T-helper 2 cell (primary cell): ENCODE measurements at regions not wholly inside any gene's neighbourhood (a gene's known extent, or its start where the extent isn't known, plus 50 kb on each side); places are given as distances from the start of the nearest gene placed in this dataset.

Experiments used
- DNase-seq, 5 experiments: peaks; one replicate each; pipeline versions ENCODE4 v3.0.0 to v3.0.0-alpha.2; 2012 to 2022

DNA sequence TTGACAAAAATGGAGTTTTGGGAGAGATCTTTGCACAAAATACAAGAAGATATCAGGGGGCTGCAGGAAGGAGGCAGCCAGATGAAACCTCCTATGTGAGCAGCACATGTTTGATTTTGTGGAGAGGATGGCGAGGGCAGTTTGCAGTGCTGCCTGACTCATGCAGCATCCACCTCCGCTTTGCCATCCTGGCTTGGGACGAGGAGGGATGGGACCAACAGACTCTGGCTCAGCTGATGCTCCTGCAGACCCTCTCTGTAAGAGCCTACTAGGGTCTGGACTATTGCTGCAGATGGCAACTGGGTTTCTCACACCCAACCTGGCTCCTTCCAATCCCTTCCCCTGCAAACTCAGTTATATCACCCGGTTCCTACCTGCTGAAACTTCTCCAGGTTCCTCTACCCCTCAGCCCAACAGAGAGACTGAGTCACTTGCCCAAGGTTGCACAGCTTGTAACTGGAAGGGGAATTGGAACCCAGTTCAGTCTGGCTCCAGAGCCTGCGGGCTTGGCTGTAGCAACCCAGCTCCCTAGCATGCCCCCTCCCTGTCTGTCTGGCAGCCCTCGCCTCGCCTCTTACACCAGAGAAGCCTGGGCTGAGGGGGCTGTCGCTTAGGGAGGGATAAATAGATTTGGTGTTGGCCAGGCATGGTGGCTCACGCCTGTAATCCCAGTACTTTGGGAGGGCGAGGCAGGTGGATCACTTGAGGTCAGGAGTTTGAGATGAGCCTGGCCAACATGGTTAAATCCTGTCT is 205.8 kb downstream of the PTPRU start:
- no peak for DNase-seq

DNA sequence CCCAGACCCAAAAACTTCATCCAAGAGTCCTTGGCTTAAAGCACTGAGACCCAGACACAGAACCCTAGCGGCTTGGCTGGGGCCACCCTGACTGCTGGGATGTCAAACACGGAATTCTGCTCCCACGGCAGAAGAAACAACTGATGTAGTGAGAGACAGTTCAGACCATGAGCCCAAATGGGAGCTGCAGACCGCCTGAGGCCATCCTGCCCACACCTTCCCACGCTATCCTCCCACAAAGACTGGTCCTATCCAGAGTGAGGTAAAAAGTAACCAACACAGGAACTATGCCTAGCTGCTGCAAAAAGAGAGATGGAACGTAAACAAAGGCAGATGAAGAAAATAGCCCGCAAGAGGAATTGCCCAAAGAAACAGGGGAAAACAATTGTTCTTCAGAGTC is 203.3 kb downstream of the PTPRU start:
- no peak for DNase-seq

DNA sequence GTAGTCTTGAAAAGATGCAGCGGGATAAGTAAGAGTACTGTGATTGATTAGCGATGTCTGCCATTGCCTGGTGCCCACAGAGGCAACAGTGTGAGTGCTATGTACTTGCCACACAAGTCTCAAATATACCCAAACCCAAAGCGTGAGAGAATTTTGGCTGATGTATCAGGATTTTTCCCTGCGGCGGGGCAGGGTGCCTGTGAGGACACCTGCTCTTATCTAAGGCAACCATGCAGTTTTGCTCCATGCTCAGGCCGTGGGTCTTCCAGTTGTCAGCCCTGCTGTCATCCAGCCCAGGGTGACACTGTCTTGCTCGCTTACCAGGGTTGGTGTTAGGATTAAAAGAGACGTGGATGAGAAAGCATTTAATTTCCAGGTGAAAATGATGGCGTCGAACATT is 202.7 kb downstream of the PTPRU start:
- DNase-seq: no peak

DNA sequence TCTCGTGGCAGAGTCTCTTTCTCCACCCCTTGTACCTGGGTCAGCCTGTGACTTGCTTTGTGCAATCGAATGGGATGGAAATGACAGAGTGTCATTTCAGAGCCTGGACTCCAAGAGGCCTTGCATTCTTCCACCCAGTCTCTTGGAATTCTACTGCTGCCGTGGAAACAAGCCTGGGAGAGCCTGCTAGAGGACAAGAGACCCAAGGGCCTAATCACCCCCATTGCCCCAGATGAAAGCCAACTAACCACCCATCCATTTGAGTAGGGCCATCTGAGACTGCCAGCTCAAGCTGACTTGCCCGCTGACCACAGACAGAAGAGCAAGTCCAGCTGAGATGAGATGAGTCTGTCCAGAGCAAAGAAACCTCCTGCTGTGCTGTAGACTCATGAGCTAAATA is 201.6 kb downstream of the PTPRU start:
- DNase-seq: no peak

DNA sequence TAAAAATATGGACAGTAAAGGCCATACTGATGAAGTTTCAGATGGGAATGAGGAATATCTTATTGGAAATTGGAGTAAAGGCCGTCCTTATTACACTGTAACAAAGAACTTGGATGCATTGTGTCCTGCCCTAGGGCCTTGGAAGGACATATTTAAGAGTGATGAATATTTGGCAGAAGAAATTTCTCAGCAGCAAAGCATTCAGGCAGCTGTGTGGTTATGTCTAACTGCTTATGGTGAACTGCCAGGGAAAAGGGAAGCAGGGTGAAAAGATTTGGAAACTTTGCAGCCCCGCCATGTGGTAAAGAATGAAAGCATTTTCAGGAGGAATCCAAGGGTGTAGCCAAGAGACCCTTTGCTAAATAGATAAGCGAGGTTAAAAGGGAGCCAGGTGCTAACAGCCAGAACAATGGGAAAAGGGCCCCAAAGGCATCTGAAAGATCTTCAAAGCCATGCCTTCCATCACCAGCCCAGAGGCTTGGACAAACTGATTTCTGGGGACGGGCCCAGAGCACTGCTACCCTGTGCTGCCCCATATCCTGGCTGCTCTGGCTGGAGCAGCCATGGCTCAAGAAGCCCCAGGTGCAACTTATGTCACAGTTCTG is 200.0 kb downstream of the PTPRU start:
- DNase-seq: no peak

DNA sequence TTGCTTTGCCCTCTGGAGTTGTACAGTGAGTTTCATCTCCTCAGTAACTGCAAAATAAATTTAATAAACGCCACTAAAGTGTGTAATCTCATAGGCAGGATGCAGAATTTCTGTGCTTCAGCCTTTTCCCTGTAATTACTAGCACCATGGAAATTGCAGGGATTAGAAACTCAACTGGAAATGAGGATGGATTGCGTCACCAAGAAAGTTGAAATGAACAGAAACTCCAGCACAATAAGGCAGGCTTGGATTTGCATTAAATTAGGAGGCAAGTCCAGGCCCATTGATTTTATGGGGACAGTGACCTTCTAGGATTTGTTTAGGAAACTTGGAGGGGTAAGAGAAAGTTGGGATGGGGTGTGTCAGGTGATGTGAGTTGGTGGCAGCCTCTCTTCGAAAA is 197.5 kb downstream of the PTPRU start:
- no peak for DNase-seq

DNA sequence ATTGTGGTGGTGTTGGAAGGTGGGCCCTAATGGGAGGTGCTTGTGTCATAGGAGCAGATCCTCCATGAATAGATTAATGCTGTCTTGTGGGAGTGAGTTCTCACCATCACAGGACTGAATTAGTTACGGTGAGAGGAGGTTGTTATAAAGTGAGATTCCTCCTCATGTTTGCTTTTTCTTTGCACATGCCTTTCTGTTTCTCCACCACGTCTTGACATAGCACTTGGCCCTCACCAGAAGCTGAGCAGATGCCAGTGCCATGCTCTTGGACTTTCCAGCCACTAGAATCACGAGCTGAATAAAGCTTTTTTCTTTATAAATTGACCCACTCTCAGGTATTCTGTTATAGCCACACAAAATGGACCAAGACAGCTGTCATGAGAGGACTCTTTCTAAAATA is 194.8 kb downstream of the PTPRU start:
- DNase-seq: no peak

DNA sequence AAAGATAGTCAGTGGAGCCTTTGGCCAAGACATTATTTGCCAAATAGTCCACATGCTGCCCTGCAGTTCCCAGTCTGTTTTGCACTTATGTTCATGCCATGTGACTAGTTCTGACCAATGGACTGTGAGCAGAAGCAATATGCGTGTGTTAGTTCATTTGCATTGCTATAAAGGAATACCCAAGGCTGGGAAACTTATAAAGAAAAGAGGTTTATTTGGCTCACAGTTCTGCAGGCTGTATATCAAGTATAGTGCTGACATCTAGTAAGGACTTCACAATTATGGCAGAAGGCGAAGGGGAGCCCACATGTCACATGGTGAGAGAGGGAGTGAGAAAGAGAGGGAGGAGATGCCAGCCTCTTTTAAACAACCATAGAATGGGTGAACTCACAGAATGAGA is 193.3 kb downstream of the PTPRU start:
- DNase-seq: no peak

DNA sequence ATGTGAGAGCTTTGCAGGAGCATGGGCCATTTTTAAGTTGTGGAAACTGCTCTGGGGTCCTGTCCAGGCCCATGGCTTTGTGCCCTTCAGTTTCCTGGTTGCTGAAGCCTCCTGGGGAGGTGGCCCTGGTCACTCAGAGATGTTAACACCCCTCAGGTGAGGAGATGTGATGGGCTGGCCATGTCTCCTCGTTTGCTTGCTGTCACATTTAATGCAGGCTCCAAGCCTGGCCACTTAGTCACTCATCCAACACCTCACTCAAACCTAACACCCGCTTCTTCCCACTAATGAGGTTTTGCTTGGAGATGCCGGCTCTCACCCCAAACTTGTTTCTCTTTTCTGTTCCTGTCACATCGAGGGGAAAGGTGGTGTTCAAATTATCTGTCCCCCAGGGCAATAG is 192.7 kb downstream of the PTPRU start:
- no peak for DNase-seq

DNA sequence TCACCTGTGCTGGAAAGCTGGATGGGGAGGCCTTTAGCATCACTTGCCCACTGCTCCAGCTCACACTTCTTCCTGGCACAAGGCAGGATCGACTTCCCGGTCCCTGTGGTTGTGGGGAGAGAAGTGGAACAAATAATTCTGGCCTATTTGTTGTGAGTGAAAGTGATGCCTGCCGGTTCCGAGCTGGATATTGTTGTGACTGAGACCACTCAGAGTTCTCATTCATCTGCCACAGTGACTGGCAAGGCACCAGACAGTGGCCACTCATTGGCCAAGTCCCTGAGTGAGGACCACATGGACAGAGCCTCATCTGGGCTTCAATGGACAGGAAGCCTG is 191.9 kb downstream of the PTPRU start:
- DNase-seq: no peak

DNA sequence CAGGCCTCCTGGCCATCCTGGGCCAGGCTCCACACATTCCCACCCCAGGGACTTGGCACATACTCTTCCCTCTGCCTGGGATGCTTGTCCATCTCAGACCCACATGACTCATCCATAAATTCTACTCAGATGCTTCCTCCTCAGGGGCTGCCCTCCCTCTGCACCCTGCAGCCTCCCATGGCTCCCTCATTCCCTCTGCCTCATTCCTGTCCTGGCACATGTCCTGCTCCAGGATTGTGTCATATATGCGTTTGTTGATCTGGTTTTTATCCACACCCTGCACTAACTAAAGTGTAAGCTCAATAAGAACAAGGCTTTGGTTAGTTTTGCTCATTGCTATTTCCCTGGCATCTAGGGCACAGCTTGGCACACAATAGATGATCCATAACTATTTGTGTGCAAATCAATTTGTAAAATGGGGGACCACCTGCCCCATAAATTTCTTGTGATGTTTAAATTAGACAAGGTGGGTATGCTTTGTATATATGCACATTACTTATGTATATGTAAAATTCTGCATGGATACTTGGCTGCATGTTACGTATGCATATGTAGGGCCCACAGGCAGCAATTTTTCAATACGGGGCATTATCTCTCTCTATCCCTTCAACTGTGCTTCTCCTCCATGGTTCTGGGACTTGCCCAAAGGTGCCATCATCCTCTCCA is 191.4 kb downstream of the PTPRU start:
- DNase-seq: no peak

DNA sequence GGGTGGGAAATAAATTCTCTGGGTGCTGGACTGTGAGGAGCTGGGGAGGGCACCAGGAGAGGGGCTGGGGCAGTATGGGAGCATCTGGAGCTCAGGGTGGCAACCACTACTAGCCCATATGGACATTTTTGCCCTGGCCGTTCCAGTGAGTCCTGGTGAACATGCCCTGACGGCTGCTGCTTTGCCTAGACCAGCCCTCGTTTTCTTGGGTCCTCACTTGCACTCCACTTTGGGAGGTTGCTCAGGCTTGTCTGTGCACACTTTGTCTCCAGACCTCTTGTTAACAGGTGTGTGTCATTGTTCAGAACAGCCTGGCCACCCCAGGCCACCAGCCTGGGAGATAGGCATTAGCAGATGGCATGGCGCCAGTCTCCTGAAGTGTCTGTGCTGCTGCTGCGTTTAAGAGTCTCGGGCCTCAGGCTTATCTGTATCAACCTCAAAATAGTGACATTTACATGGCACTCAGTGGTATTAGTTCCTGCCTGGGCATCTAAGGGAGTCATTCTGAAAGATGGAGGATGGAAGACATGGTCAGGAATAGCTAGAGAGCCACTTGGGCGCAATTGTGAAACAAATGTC is 190.5 kb downstream of the PTPRU start:
- no peak for DNase-seq

DNA sequence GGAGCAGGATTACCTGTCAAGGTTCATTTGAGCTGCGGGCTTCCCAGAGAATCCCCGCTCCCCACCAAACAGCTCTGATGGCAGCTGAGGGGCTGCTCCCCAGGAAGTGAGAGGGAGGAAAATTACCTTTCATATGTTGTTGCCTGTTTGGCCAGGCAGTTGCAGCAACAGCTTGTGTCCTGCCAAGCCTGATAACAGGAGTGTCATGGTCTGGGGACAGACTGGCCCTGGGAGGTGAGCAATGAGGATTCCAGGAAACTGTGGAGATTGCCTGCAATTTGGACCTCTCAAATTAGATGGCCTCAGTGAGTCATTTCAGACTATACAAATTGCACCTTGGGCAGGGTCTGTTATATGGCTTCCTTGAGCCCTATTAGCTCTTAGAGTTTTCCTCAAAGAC is 189.3 kb downstream of the PTPRU start:
- DNase-seq: no peak

DNA sequence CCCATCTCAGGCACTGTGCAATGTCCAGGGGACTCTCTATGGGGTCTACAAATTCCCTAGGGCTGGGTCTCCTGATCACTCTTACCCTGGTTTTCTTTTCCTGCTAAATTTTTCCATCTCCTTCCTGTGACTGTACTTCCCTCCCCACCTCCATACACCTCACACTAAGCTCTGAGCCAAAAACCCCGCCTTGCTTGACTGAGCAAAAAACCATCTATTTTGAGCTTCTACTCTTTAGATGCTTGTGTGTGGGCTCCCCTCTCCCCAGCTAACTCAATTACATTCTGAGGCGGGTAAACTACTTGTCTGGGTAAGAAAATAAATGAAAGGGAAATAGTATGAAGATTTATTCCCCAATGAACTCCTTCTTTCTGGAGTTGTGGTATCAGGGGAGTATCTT is 187.9 kb downstream of the PTPRU start:
- no peak for DNase-seq

DNA sequence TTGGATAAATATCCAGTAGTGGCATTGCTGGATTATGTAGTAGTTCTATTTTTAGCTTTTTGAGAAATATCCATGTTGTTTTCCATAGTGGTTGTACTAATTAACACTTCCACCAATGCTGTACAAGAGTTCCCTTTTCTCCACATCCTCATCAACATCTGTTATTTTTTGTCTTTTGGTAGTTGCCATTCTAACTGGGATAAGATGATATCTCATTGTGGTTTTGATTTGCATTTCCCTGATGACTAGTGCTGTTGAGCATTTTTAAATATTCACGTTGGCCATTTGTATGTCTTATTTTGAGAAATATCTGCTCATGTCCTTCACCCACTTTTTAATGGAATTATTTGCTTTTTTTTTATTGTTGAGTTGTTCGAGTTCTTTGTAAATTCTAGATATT is 183.9 kb downstream of the PTPRU start:
- no peak for DNase-seq

DNA sequence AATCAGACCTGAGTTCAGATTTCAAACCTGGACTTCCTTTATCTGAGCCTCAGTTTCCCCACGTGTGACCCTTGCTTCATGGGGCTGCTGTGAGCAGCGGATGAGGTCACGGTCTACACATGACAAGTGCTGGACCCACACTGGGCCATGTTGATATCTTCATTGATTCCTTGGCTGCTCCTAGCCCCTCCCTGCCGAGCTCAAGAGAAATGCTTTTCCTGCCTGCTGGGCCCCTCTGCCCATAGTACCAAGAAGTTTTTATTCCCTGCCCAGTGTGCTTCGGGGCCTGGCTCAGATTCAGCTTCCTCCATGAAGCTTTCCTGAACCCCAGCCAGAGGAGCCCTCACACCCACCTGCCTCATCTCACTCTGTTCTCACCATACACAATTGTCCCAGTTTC is 181.6 kb downstream of the PTPRU start:
- DNase-seq: no peak

DNA sequence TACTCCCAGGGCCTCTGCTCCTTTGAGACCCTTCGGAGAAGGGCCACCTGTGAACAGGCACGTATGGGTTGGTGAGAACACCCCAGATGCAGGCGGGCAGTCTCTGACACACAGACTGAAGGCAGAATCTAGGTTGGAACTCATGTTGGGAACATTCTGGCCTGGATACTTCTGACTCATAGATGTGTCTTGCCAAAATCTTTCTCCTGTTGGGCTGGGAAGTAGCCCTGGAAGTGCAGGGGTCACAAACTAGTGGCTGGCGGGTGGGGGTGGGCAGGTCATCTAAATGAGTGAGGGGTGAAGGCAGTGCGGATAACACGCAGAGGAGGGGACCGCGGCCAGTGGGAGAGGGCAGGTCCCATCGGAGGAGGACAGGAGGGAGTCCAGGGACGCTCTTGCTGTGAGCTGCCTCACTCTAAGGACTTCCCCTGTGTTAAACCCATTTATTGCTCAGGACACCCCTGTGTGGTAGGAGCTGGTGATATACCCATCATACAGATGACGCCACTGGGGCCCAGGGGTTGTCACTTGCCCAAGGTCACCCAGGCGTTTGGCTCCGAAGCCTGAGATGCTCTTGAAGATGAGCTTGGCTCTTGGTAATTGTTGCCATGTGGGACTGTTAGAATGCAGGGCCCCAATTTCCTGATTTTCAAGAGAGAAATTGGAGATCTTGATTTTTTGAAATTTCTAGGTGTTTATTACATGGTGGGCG is 181.0 kb downstream of the PTPRU start:
- no peak for DNase-seq

DNA sequence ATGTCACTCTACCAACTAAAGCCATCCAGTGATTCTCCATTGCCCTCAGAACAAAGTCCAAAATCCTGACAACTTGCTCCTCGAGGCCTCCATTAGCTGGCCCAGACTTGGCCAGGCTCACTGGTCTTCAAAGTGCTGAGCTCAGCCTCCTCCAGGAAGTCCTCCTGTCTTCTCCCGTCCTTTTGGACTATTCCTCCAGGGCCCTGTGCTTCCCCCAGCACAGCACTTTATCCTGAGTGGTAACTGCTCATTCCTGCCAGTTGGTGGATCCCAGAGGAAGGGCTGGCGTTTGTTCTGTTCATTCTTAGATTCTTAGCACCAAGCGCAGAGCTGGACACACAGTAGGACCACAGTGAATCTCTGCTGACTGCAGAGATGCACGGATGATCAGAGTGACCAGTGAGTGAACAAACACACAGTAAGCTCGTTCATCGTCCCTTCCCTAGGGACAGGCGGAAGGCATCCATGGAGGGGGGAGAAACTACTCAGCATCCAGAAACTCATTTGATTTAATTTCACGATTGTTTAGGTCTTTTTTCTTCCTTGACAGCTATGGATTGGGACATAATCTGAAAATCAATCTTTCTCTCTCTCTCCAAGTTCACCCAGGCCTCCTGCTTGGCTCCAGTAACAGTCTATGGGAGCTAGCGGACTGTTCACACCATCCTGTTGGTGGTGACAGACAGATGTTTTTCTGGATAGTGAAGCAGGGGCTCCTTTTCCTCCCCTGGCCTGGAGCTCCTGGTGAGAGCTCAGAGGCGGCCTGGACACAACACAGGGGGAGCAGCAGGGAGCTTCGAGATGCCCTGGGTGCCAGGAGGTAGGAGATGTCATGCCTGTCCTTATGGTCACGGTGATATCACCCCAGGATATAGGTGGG is 180.2 kb downstream of the PTPRU start:
- DNase-seq: no peak

DNA sequence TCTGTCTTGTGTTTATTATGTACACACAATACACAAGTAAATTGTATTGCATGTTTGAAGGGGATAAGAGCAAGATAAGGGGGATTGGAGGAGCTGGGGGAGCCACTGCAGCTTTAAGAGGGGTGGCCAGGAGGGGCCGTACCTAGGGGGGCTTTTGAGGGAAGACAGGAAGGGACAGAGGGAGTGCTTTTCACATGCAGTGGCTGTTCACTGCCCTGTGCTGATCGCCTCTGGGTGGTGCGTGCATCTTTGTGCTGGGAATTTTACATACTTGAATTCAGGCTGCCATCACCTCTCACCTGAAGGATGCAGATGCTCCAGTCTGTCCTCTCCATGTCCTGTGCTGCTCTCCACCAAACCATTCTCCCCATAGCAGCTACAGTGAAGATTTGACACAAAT is 179.5 kb downstream of the PTPRU start:
- no peak for DNase-seq

DNA sequence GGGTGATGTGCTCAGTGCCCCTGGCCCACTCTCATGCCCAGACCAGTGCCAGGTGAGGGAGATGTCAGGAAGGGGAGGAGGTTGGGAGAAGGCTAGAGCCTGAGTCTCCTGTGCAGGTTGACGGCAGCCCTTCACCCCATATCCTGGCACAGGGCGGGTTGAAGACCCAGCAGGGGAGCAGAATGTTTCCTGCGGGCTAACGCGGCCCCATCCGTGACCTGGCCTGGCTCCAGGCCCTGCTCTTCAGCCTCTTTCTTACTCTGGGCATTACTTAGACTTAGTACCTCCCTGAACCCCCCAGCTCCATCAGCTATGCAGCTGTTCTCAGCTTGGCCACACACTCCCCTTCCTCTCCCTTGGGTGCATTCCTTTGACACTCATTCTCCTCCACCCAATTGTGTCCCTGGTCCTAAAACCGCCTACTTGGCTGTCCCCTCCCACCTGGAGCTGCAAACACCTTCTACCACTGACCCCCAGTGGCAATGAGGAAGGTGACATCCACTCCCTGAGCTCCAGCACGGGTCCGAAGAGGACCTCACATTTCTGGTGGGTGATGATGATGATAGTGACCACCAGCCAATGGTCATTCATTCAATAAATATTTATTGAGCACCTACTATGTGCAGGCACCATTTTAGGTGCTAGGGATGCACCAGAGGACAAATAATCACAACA is 179.0 kb downstream of the PTPRU start:
- no peak for DNase-seq

DNA sequence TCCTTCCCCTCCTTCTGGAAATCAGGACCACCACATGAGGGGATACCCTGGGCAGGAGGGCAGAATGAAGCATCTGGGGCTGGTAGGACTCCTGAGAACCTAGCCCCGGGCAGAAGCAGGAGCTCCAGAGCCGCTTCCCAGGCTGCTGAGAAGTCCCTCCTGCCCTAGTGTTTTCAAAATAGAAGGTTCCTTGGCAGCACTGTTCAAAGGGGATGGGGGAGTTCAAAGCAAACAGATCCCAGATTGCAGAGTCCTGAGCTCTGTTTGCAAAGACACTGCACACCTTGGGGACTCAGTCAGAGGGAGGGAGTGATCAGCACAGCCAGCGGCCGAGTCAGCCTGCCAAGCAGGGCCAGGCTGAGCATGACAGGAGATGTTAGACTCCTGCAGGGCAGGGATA is 177.8 kb downstream of the PTPRU start:
- DNase-seq: no peak

DNA sequence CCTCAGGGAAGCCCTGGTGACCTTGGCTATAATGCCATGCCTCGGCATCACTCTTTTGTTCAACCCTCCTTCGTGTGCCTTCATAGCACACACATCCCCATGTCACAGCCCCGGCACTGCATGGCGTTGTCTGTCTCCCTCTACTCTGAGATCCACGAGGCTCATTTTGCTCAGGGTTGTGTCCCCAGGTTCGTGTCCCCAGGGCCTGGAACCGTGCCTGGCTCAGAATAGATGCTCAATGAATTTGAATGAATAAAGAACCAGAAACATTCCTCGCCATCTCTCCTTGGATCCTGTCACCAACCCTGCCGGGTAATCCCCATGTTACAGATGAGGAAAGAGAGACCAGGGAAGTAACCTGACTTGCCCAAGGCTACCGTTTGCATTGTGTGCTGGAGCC is 177.3 kb downstream of the PTPRU start:
- DNase-seq: no peak
